ENCODE measurements at regions not wholly inside any gene's neighbourhood (a gene's known extent, or its start where the extent isn't known, plus 50 kb on each side); places are given as distances from the start of the nearest gene placed in this dataset.

- intact Hi-C loops (cut with DNase I): no loop called here
- peak; percentile 60 for DNase-seq (ENCODE audit: extremely low spot score)
- no peaks in the 10 kb centered on the region for H3K9me3 ChIP-seq
- H3K27me3 ChIP-seq: peaks cover 0 to 15% (median 0%) of the 10 kb centered on the region in 4 donors
- H3K36me3 ChIP-seq: no peaks in the 10 kb centered on the region
- H3K4me3 ChIP-seq: no peak overlapping the region
- TF ChIP-seq POLR2AphosphoS5 (IDR thresholded peaks at IDR 0.05) (no peak), POLR2A (IDR thresholded peaks at IDR 0.05; ENCODE audit: low read depth) (no peak), CTCF (IDR thresholded peaks at IDR 0.05) (no peak), EP300 (IDR thresholded peaks at IDR 0.05) (no peak)
- no peaks in the 10 kb centered on the region for H3K4me1 ChIP-seq
- 42% methylated on average over 16 of the region's 19 CpGs for WGBS
- no peak overlapping the region for H3K27ac ChIP-seq (replicated peaks in 1 of 4)
These were observed 56.3 kb downstream of the MARCHF4 start for GRCh38 chr2:216315802-216316603.

- H3K4me1 ChIP-seq: no peaks in the 10 kb centered on the region
- TF ChIP-seq POLR2A (IDR thresholded peaks at IDR 0.05; ENCODE audit: low read depth) (no peak), CTCF (IDR thresholded peaks at IDR 0.05) (no peak), POLR2AphosphoS5 (IDR thresholded peaks at IDR 0.05) (no peak), EP300 (IDR thresholded peaks at IDR 0.05) (no peak)
- H3K4me3 ChIP-seq: no peak overlapping the region
- no peaks in the 10 kb centered on the region for H3K9me3 ChIP-seq
- intact Hi-C loops (cut with DNase I): no loop called here
- no peak overlapping the region for H3K27ac ChIP-seq (replicated peaks in 1 of 4)
- H3K36me3 ChIP-seq: no peaks in the 10 kb centered on the region
- H3K27me3 ChIP-seq: peaks cover 0 to 13% (median 0%) of the 10 kb centered on the region in 4 donors
- WGBS: 94% methylated on average over 1 of the region's 1 CpG
- no peak for DNase-seq (ENCODE audit: extremely low spot score)
These were observed 59.8 kb downstream of the MARCHF4 start for GRCh38 chr2:216312441-216312840.

GRCh38 chr2:216308576-216308975, 63.7 kb downstream of the MARCHF4 start:
- H3K4me1 ChIP-seq: no peaks in the 10 kb centered on the region
- no peak overlapping the region for H3K4me3 ChIP-seq
- WGBS: 53% methylated on average over 5 of the region's 5 CpGs
- TF ChIP-seq EP300 (IDR thresholded peaks at IDR 0.05): no peak
- TF ChIP-seq POLR2AphosphoS5 (IDR thresholded peaks at IDR 0.05): no peak
- no peak for TF ChIP-seq CTCF (IDR thresholded peaks at IDR 0.05)
- TF ChIP-seq POLR2A (IDR thresholded peaks at IDR 0.05; ENCODE audit: low read depth): no peak
- H3K9me3 ChIP-seq: no peaks in the 10 kb centered on the region
- no peaks in the 10 kb centered on the region for H3K27me3 ChIP-seq
- H3K36me3 ChIP-seq: no peaks in the 10 kb centered on the region
- no peak overlapping the region for H3K27ac ChIP-seq (replicated peaks in 1 of 4)
- intact Hi-C loops (cut with DNase I): no loop called here
- peak; percentile 17 for DNase-seq (ENCODE audit: extremely low spot score)

- no peak overlapping the region for H3K27ac ChIP-seq (replicated peaks in 1 of 4)
- TF ChIP-seq CTCF (IDR thresholded peaks at IDR 0.05): no peak
- TF ChIP-seq POLR2AphosphoS5 (IDR thresholded peaks at IDR 0.05): no peak
- no peak for TF ChIP-seq POLR2A (IDR thresholded peaks at IDR 0.05; ENCODE audit: low read depth)
- no peak for TF ChIP-seq EP300 (IDR thresholded peaks at IDR 0.05)
- WGBS: 76% methylated on average over 6 of the region's 6 CpGs
- peak; percentile 37 for DNase-seq (ENCODE audit: extremely low spot score)
- no peaks in the 10 kb centered on the region for H3K4me1 ChIP-seq
- no peaks in the 10 kb centered on the region for H3K36me3 ChIP-seq
- no peaks in the 10 kb centered on the region for H3K9me3 ChIP-seq
- no peak overlapping the region for H3K4me3 ChIP-seq
- no peaks in the 10 kb centered on the region for H3K27me3 ChIP-seq
- intact Hi-C loops (cut with DNase I): no loop called here
These were observed 64.8 kb downstream of the MARCHF4 start for GRCh38 chr2:216307496-216307895.
